ENCODE measurements at regions not wholly inside any gene's neighbourhood (a gene's known extent, or its start where the extent isn't known, plus 50 kb on each side); places are given as distances from the start of the nearest gene placed in this dataset.

- no peaks in the 10 kb centered on the region for H3K9me3 ChIP-seq (ENCODE audit: control insufficient read depth, insufficient read depth, low read depth, low read length)
- H3K4me1 ChIP-seq (ENCODE audit: control insufficient read depth, insufficient read depth, low read length): no peaks in the 10 kb centered on the region
- H3K36me3 ChIP-seq (ENCODE audit: control insufficient read depth, insufficient read depth, low read length): no peaks in the 10 kb centered on the region
- H3K27me3 ChIP-seq (ENCODE audit: control insufficient read depth, insufficient read depth, low read length): no peaks in the 10 kb centered on the region
- ATAC-seq (no peak), DNase-seq (ENCODE audit: low read depth, low spot score) (no peak)
- CTCF ChIA-PET: no interaction called here
- H3K27ac ChIP-seq (ENCODE audit: low read length): no peak overlapping the region
- in situ Hi-C loops (cut with HindIII; ENCODE audit: low pct_unique_long_range_greater_than_20kb, low sequenced_read_pairs): no loop called here
- TF ChIP-seq TCF7L2 (IDR thresholded peaks at IDR 0.05; ENCODE audit: low read depth, low read length) (no peak), POLR2AphosphoS5 (IDR thresholded peaks at IDR 0.05; ENCODE audit: low read depth, low read length) (no peak), SIN3A (IDR thresholded peaks at IDR 0.05; ENCODE audit: borderline replicate concordance, insufficient read depth, low read depth, low read length) (no peak), CTCF (IDR thresholded peaks at IDR 0.05) (no peak)
- TF ChIP-seq, protein P1, sequence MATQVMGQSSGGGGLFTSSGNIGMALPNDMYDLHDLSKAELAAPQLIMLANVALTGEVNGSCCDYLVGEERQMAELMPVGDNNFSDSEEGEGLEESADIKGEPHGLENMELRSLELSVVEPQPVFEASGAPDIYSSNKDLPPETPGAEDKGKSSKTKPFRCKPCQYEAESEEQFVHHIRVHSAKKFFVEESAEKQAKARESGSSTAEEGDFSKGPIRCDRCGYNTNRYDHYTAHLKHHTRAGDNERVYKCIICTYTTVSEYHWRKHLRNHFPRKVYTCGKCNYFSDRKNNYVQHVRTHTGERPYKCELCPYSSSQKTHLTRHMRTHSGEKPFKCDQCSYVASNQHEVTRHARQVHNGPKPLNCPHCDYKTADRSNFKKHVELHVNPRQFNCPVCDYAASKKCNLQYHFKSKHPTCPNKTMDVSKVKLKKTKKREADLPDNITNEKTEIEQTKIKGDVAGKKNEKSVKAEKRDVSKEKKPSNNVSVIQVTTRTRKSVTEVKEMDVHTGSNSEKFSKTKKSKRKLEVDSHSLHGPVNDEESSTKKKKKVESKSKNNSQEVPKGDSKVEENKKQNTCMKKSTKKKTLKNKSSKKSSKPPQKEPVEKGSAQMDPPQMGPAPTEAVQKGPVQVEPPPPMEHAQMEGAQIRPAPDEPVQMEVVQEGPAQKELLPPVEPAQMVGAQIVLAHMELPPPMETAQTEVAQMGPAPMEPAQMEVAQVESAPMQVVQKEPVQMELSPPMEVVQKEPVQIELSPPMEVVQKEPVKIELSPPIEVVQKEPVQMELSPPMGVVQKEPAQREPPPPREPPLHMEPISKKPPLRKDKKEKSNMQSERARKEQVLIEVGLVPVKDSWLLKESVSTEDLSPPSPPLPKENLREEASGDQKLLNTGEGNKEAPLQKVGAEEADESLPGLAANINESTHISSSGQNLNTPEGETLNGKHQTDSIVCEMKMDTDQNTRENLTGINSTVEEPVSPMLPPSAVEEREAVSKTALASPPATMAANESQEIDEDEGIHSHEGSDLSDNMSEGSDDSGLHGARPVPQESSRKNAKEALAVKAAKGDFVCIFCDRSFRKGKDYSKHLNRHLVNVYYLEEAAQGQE (IDR thresholded peaks at IDR 0.05; ENCODE audit: insufficient read depth in 1 of 2, low read depth in 2 of 2, low read length in 1 of 2): no peak
- POLR2A ChIA-PET: no interaction called here
- intact Hi-C loops (cut with micrococcal nuclease; ENCODE audit: unreplicated experiment): no loop called here
- H3K4me3 ChIP-seq (ENCODE audit: low read depth in 2 of 2, low read length in 2 of 2): no peak overlapping the region
- no TSS peak for BruUV-seq (replicated peaks)
Measured at GRCh38 chr2:21650569-21650968, 526.8 kb downstream of the TDRD15 start.

GRCh38 chr2:21655136-21655535 is 531.4 kb downstream of the TDRD15 start:
- Histone ChIP-seq H3K4me1 (ENCODE audit: control insufficient read depth, insufficient read depth, low read length) (no peaks in the 10 kb centered on the region), H3K4me3 (ENCODE audit: low read depth in 2 of 2, low read length in 2 of 2) (no peak overlapping the region), H3K9me3 (ENCODE audit: control insufficient read depth, insufficient read depth, low read depth, low read length) (no peaks in the 10 kb centered on the region), H3K27ac (ENCODE audit: low read length) (no peak overlapping the region), H3K36me3 (ENCODE audit: control insufficient read depth, insufficient read depth, low read length) (no peaks in the 10 kb centered on the region), H3K27me3 (ENCODE audit: control insufficient read depth, insufficient read depth, low read length) (no peaks in the 10 kb centered on the region)
- intact Hi-C loops (cut with micrococcal nuclease; ENCODE audit: unreplicated experiment) (no loop called here), in situ Hi-C loops (cut with HindIII; ENCODE audit: low pct_unique_long_range_greater_than_20kb, low sequenced_read_pairs) (no loop called here)
- BruUV-seq (replicated peaks): no TSS peak
- DNase-seq (ENCODE audit: low read depth, low spot score): no peak
- no peak for TF ChIP-seq SIN3A (IDR thresholded peaks at IDR 0.05; ENCODE audit: borderline replicate concordance, insufficient read depth, low read depth, low read length)
- TF ChIP-seq, protein P1 (IDR thresholded peaks at IDR 0.05; ENCODE audit: insufficient read depth in 1 of 2, low read depth in 2 of 2, low read length in 1 of 2): no peak
- no peak for TF ChIP-seq TCF7L2 (IDR thresholded peaks at IDR 0.05; ENCODE audit: low read depth, low read length)
- no peak for TF ChIP-seq CTCF (IDR thresholded peaks at IDR 0.05)
- no peak for TF ChIP-seq POLR2AphosphoS5 (IDR thresholded peaks at IDR 0.05; ENCODE audit: low read depth, low read length)
- ChIA-PET CTCF (no interaction called here), POLR2A (no interaction called here)
- no peak for ATAC-seq

Measured in Panc1 (cell line).